Right atrium auricular region (tissue), 2 donors: ENCODE measurements at regions not wholly inside any gene's neighbourhood (a gene's known extent, or its start where the extent isn't known, plus 50 kb on each side); places are given as distances from the start of the nearest gene placed in this dataset.

Source experiments
- DNase-seq: peaks from one replicate; pipeline ENCODE4 v3.0.0-alpha.2; 2019; ENCODE audit warnings: low spot score
- H3K27ac ChIP-seq, 2 donors: fragments of 200-600 bp; sonication (generic); 1 replicate in 1 of 2; 2 replicates in 1 of 2; pipeline ENCODE4 v1.5.1; 2016 to 2019
- H3K27me3 ChIP-seq, 2 donors: fragments of 200-600 bp; sonication (generic); one replicate each; pipeline versions ENCODE4 v1.5.1 to v1.6.0; 2017 to 2019
- H3K36me3 ChIP-seq: fragments of 200-600 bp; sonication (generic); one replicate; pipeline ENCODE4 v1.5.1; 2016
- H3K4me1 ChIP-seq, 2 donors: fragments of 200-600 bp; sonication (generic); one replicate each; pipeline versions ENCODE4 v1.5.1 to v1.6.0; 2017 to 2019
- H3K4me3 ChIP-seq, 2 donors: fragments of 200-600 bp; sonication (generic); 1 replicate in 1 of 2; 2 replicates in 1 of 2; pipeline ENCODE4 v1.5.1; 2017 to 2019; ENCODE audit warnings: mild to moderate bottlenecking in 1 of 2, moderate library complexity in 1 of 2
- H3K9me3 ChIP-seq, 2 donors: fragments of 200-600 bp; sonication (generic); one replicate each; pipeline ENCODE4 v1.5.1; 2019
- TF ChIP-seq, protein P1 (sequence below), 2 donors: fragments of 200-600 bp; sonication (generic); IDR thresholded peaks; one replicate each; pipeline ENCODE4 v1.5.1; 2019; ENCODE audit warnings: antibody characterized with exemption in 2 of 2

DNA sequence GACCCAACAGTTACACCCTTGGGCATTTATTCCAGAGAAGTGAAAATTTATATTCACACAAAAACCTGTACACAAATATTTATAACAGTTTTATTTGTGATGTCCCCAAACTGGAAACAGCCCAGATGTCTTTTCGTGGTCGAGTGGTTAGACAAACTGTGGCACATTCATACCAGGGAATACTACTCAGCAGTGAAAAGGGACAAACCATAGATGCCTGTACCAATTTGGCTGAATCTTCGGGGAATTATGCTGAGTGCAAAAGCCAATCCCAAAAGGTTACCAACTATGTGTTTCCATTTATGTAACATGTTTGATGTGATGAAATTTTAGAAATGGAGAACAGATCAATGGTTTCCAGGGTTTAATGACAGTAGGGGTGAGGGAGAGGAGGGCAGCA is 154.3 kb downstream of the GLI2 start:
- DNase-seq, result no peak
- Histone ChIP-seq H3K36me3 (no peaks in the 10 kb centered on the region), H3K4me3 (no peak overlapping the region), H3K4me1 (peaks cover 0 to 19% of the 10 kb centered on the region in 2 donors), H3K27me3 (no peaks in the 10 kb centered on the region), H3K9me3 (no peaks in the 10 kb centered on the region), H3K27ac (no peak overlapping the region)
- TF ChIP-seq, protein P1, sequence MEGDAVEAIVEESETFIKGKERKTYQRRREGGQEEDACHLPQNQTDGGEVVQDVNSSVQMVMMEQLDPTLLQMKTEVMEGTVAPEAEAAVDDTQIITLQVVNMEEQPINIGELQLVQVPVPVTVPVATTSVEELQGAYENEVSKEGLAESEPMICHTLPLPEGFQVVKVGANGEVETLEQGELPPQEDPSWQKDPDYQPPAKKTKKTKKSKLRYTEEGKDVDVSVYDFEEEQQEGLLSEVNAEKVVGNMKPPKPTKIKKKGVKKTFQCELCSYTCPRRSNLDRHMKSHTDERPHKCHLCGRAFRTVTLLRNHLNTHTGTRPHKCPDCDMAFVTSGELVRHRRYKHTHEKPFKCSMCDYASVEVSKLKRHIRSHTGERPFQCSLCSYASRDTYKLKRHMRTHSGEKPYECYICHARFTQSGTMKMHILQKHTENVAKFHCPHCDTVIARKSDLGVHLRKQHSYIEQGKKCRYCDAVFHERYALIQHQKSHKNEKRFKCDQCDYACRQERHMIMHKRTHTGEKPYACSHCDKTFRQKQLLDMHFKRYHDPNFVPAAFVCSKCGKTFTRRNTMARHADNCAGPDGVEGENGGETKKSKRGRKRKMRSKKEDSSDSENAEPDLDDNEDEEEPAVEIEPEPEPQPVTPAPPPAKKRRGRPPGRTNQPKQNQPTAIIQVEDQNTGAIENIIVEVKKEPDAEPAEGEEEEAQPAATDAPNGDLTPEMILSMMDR (IDR thresholded peaks at IDR 0.05), result no peak

DNA sequence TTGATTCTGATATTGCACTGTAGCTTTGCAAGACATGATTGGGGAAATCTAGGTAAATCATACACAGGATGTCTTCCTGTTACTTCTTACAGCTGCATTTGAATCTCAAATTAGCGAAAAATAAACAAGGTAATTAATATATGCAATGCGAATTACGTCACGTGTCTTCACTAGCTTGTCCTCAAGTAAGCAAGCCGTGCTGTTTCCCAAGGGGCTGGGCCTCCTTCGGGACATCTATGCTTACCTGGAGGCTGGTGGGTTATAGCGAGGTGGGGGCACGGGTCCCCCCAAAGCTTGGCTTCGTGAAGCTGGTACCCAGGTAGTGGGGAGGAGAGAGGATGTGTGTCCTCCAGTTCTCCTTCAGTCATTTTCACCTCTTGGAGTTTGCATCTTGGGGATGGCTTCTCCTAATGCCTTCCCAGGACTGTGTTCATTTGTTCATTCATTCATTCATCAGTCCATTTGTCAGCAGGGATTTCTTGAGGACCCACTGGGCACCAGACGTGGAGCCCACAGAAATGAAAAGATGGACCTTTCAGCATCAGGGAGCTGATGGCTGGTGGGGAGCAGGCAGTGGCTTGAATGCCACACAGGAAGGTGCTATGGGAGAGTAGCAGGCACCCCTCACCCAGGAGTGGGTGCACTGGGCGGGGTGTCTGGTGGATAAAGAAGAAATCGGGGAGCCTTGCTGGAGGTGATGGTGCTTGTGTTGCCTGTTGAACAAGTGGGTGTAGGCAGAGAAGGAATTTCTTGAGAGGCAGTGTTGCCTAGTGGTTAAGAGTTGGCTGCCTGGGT is 155.1 kb downstream of the GLI2 start:
- no peak for DNase-seq
- Histone ChIP-seq H3K4me3 (no peak overlapping the region), H3K4me1 (peaks cover 0 to 19% of the 10 kb centered on the region in 2 donors), H3K36me3 (no peaks in the 10 kb centered on the region), H3K27ac (no peak overlapping the region), H3K27me3 (no peaks in the 10 kb centered on the region), H3K9me3 (no peaks in the 10 kb centered on the region)
- TF ChIP-seq, protein P1 (IDR thresholded peaks at IDR 0.05), result no peak

DNA sequence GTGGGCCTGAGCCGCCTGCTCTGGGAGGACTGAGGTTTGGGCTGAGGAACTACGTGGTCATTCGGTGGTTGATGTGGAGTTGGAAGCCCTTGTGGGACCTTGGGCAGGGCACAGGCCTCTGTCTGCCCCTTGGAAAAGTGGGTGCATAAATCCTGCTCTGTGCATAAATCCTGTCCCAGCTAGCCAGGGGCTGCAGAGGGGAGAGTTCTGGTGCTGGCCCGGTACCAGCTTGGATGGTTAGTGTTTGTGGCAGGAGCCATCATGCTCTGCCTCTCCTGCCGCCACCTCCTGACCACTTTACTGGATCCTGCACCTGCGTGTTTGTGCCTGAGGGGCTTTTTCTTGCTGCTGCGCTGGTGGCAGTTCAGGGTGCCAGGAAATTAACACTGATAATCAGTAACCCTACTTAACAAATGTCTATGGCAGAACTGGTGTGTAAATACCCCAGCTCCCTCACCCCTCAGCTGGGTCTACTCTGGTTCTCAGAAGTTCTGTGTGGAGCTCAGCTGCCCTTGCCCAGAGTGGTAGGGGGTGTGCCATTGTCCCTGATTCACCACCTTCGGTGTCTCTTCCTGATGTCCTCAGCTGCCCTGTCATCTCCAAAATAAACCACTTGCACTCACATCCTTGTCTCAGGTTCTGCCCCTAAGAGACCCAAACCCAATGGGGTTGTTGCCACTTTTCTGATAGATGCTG is 156.8 kb downstream of the GLI2 start:
- TF ChIP-seq, protein P1 (IDR thresholded peaks at IDR 0.05), result no peak
- Histone ChIP-seq H3K27me3 (no peaks in the 10 kb centered on the region), H3K9me3 (no peaks in the 10 kb centered on the region), H3K4me3 (no peak overlapping the region), H3K4me1 (peaks cover 0 to 19% of the 10 kb centered on the region in 2 donors), H3K36me3 (no peaks in the 10 kb centered on the region), H3K27ac (peak overlapping the region; percentile 57 to 64)
- DNase-seq, result no peak

DNA sequence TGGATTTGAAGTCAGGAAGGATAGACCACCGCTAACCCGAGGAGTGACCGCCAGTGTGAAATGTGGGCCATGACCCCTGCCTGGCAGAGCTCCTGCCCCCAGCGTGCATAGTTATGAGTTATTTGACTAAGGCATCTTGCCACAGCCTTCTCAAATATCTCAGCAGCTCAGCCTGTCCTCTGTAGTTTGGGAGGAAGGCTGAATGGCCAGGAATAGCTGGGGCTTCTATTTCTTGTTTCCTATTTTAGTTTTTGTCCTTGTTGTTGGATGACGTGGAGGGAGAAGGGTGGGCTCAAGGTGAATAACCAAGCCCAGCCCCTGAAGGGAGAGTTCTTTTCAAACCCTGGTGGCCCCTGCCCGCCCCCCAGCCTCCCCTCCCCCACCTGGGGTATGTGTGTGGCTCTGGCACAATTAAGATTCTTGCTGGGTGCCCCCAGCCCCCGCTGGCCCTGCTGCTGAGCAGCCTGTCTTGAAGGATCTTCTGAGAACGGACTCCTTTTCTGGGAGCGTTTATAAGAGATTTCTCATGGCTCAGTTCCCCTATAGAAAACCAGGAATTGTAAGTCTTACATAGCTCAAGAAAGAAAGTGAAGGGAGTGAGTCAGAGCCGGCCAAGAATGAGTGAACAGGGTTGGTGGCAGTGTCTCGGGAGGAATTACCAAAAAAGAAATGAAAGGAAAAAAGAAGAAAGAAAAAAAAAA is 157.4 kb downstream of the GLI2 start:
- no peak for DNase-seq
- no peaks in the 10 kb centered on the region for H3K36me3 ChIP-seq
- H3K4me1 ChIP-seq, result peaks cover 0 to 19% of the 10 kb centered on the region in 2 donors
- H3K9me3 ChIP-seq, result no peaks in the 10 kb centered on the region
- H3K27ac ChIP-seq, result peak overlapping the region; percentile 57 to 64
- no peaks in the 10 kb centered on the region for H3K27me3 ChIP-seq
- H3K4me3 ChIP-seq, result no peak overlapping the region
- TF ChIP-seq, protein P1 (IDR thresholded peaks at IDR 0.05), result no peak

DNA sequence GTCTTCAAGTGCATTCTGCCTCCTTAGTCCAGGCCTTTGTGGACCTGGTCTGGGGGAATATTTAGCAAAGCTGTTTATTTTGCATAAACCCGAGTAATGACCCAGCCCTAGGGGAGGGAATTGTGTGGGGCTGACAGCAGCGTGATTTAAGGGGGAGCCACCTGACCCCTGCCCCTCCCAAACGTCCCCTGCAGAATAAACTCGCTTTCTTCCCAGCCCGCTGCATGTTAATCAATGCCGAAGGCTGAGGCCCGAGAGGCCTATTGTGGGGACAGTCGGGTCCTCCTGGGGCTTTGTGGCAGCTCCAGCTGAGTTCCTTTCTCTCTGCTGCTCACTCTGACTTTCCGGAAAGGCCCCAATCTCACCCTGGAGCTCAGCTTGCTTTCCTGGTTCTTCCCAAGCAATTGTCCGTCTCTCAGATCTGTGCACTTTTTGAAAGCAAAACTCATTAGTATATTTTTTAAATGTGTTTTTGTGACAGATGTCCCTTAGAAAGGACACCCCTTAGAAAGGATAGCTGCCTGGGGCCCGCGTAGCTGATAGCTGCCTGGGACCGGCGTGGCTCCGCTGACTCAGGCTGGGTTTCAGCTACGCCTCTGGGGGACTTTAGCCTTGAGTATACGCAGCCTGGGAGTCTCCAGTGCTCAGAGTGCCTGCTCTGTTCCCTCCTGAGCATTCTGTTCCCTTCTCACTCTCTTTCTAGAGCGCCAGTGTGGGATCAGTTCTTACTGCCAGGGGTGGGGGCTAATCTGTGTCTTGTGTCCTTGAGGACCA is 158.3 kb downstream of the GLI2 start:
- Histone ChIP-seq H3K27me3 (no peaks in the 10 kb centered on the region), H3K9me3 (no peaks in the 10 kb centered on the region), H3K27ac (peak overlapping the region; percentile 51 to 64), H3K4me3 (no peak overlapping the region), H3K36me3 (no peaks in the 10 kb centered on the region), H3K4me1 (peaks cover 0 to 19% of the 10 kb centered on the region in 2 donors)
- no peak for DNase-seq
- TF ChIP-seq, protein P1 (IDR thresholded peaks at IDR 0.05), result no peak
